ENCODE measurements at regions not wholly inside any gene's neighbourhood (a gene's known extent, or its start where the extent isn't known, plus 50 kb on each side); places are given as distances from the start of the nearest gene placed in this dataset.
"Not testable (repeated sequence)": the region's sequence is repeated elsewhere in the genome, so short reads cannot be mapped to it uniquely, and the experiment has no call there.

- DNase-seq = no peak
These were observed 344.9 kb downstream of the PTPRU start for GRCh38 chr1:29581256-29581655.

DNA sequence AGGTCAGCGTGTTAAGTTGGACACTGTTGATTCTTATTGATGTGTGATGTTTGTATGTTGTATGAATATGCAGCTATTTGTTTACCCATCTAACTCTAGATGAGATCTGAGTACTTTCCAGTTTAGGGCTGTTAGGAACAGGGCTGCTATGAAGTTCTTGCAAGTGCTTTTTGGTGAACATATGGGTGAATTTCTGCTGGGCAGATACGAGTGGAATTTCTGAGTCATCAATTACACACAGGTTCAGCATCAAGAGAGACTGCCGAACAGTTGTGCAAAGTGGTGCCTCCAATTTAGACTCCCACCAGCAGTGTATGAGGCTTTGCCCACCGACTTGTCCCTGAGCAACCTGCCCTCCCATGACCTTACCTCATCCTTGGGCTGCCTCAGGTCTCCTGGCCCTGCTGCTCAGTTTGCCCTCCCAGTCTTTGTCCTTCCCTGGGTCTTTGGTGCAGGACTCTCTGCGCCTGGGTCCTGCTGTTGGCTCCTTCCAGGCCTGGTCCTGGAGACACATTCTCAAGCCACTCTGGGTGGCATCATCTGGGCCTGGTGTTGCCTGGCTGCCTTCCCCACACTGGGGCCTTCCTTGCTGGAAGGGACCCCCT lies 343.6 kb downstream of the PTPRU start:
- DNase-seq = no peak

DNA sequence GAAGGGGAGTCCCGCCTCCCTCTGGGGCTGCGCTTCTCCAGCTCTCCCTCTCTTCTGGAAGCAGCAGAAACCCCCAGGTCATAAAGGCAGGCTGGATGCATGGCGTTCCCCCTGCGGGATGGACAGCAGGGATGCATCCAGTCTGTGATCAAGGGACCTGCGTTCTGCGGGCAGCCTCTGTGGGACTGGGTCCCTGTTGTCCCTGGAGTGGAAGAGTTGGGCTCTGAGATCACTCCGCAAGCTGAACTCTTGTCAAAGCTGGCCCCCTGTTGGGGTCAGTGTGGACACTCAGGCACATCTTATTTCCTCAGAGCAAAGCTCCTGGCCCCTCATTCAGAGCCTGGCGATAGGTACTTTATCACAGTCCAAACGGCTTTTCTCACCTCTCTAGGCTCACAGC lies 341.2 kb downstream of the PTPRU start:
- no peak for DNase-seq

DNA sequence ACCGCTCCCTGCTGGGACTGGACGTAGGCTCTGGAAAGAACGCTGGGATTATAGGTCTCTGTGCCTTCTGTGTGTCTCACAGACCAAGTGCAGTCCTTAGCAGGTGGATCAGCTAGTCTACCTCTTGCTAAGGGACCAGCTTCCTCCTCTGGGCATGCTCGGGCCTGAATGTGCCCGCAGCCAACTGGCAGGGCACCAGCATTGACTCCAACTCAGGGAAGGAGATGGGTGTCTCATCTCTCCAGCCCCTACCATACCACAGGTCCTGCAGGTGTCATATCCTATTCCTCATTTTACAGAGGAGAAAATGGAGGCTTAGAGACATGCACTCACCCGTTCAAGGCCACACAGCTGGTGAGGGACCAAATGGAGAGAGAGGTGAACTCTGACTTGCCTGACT lies 340.2 kb downstream of the PTPRU start:
- DNase-seq = no peak

DNA sequence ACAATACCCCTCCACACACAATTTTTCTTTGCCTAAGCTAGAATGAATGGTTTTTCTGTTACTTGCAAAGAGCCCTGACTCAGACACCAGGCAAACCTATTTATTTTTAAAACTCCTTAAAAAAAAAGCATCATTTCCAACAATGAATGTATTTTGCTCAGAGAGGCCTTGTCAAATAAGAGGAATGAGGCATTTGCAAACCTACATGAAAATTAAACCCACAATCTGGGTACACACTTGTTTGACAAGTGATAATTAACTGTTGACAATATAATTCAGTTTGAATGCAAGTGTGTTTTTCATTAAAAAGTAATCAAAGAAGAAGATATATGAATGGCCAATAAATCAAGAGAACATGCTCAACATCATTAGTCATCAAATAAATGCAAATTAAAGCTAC lies 339.5 kb downstream of the PTPRU start:
- DNase-seq = no peak

DNA sequence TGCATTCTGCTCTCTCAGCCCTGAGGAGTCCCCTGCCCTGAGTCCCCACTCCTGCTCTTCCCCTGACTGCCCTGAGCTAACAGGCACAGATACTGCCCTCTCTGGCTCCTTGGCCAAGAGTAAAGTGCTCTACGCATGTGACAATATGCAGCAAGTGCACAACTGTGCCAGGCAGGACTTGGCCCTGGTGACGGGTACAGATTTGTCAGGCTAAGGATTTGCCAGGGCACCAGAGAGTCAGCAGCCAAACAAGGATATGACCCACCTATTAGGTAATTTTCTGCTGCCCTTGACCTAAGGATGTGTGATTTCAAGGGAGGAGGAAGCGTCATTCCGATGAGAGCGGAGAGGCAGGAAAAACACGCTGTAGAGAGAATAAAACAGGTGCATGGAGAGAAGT lies 339.0 kb downstream of the PTPRU start:
- no peak for DNase-seq

DNA sequence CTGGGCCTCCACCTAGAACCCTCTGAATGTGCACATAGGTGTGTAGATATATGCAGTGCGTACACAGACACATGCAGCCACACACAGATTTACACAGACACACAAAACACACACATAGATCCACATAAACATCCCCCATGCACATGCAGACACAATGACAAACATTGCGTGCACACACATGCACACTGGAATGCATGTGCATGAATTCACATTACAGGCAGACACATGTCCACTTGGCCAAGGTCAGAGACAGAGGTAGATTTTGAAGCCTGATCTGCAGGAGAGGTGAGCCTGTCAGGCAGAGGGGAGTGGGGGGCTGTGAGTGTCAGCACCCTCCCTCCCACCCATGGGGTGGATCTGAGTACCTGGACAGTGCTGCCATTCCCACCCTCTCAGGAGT lies 338.5 kb downstream of the PTPRU start:
- DNase-seq = no peak

DNA sequence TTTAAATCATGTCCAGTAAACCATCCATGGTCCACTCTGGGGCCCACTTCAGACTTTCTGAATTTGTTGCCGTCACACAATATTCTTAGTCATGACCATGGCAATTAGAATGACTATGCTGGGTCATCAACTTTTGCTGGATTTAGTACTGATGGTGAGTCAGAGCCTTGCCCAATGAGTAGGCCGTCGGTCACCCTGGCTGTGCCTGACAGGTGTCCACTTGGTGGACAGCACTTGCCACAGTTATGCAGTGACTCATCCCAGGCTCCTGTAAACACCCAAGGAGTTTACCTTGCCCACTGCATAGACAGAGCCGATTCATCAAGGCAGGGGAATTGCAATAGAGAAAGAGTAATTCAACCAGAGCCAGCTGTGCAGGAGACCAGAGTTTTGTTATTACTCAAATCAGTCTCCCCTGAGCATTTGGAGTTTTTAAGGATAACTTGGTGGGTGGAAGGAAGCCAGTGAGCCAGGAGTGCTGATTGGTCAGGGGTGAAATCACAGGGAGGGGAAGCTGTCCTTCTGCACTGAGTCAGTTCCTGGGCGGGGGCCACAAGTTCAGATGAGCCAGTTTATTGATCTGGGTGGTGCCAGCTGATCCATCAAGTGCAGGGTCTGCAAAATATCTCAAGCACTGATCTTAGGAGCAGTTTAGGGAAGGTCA lies 333.8 kb downstream of the PTPRU start:
- DNase-seq = no peak

DNA sequence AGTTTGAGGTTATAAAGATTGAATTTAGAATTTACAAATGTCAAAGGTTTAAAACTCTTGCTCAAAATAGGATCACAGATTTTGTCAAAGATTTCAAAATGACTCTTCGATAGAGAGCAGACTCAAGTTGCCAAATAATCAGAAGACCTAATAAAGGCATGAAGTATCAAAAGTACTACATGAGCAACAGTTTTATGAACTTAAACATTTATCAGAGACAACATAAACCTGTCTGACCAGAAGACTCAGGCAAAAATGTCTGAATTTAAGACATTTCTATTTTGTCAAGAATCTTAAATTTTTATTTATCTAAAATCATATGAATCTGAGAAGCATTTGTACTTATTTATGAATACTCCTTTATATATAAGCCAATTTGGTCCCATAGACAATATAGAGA lies 330.9 kb downstream of the PTPRU start:
- DNase-seq = no peak

- DNase-seq = no peak
These were observed 329.2 kb downstream of the PTPRU start for GRCh38 chr1:29565490-29565889.

DNA sequence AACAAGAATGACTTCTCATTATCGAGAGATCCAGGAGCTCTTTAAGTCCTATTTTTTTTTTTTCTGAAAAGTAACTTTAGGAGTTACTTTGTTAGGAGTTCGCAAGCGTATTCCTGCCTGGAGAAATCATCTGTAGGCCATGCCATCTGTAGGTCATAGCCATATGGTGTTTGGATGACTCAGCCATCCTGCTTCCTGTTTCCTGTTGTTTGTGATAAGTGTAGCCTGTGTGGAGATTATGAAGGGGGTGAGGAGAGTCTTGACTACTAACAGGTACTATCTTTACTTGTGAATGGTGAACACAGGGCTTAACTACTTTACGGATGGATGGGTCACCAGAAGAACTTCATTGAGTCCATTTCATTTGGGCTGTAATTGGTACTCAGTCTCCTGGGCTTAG lies 327.2 kb downstream of the PTPRU start:
- DNase-seq = no peak

DNA sequence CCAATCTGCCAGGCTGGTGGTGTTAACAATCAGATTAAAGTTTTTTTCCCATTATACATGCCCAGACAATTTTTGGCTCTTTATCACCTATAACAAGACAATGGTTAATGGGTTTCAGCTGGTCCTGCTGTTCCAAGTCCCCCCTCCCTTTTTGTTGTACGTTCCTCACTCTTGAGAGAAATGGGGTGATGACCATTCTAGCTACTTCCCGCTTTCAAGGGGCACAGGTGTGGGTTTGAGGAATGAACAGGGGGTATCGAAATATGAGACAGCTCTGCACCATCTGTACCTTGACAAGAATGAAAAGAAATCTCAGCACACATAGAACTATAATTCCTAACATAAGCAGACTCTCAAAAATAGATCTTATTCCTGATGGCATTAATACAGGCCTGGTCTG lies 326.8 kb downstream of the PTPRU start:
- no peak for DNase-seq

DNA sequence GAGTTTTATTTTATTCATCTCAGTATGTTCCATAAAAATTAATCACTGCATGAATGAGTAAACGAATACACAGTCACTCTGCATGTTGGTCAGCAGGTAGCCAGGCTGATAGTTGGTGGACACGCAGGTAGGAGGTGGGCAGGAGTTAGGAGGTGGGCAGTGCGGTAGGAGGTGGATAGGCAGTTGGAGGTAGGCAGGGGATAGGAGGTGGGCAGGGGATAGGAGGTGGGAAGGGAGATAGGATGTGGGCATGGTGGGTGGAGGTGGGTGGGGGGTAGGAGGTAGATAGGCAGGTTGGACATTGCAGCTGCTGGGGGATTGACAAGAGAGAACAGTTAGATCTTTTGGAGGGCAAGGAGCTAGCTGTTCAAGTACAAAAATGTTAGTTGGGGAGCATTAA lies 322.7 kb downstream of the PTPRU start:
- no peak for DNase-seq

DNA sequence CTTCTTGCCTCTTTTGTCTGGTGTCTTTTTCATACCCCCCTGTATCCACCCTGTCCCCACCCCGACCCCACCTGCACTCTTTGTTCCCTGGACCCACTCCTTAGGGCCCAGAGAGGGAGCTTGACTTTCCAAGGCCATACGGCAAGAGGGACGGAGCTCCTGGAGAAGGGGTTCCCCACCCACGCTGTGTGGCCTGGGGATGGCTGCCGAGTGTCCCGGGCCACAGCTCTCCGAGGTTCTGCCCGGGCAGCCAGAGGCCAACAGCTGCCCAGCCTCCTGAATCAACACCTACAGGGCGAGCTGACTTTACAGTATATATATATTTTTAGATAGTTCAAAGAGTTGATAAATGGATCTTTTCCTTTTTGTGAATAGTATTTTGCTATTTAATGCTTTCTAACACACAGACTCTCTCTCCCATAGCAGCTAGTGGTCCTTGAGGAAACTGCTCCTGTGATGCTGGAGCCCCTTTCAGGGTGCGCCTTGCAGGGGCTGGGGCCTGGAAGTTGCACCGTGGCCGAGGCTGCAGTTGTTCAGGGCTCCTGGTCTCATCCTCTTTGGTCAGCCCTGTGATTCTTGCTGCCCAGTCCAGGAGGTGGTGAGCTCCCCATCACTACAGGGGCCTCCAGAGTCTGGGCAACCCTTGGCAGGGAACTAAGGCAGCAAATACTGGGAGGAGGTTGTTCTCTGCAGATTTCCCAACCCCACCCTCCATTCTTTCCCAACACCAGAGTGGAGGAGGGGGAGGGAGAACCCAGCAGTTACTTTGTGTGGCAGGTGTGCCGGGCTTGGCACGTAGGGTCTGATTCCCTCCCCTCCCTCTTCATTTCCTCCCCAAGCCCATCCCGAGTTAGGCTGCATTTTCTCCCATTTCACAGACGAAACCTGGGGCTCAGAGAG lies 321.6 kb downstream of the PTPRU start:
- DNase-seq = no peak

GRCh38 chr1:29557066-29557465 lies 320.7 kb downstream of the PTPRU start:
- DNase-seq = no peak

- DNase-seq = no peak
These were observed 320.3 kb downstream of the PTPRU start for GRCh38 chr1:29556657-29557056.

- no peak for DNase-seq
These were observed 318.8 kb downstream of the PTPRU start for GRCh38 chr1:29555043-29555620.

DNA sequence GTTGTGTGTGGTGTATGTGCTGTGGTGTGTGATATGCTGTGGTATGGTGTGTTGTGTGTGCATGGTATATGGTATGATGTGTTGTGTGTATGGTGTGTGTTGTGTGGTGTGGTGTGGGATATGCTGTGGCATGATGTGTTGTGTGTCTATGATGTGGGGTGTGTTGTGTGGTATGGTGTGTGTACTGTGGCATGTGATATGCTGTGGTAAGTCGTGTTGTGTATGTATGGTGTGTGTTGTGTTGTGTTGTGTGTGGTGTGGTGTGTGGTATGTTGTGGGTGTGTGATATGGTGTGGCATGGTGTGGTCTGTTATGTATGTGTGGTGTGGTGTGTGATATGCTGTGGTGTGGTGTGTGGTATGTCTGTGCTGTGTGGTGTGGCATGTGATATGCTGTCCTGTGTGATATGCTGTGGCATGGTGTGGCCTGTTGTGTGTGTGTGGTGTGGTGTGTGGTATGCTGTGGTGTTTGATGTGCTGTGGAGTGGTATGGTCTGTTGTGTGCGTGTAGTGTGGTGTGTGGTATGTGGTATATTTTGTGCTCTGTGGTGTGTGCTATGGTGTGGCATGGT lies 318.0 kb downstream of the PTPRU start:
- no peak for DNase-seq

DNA sequence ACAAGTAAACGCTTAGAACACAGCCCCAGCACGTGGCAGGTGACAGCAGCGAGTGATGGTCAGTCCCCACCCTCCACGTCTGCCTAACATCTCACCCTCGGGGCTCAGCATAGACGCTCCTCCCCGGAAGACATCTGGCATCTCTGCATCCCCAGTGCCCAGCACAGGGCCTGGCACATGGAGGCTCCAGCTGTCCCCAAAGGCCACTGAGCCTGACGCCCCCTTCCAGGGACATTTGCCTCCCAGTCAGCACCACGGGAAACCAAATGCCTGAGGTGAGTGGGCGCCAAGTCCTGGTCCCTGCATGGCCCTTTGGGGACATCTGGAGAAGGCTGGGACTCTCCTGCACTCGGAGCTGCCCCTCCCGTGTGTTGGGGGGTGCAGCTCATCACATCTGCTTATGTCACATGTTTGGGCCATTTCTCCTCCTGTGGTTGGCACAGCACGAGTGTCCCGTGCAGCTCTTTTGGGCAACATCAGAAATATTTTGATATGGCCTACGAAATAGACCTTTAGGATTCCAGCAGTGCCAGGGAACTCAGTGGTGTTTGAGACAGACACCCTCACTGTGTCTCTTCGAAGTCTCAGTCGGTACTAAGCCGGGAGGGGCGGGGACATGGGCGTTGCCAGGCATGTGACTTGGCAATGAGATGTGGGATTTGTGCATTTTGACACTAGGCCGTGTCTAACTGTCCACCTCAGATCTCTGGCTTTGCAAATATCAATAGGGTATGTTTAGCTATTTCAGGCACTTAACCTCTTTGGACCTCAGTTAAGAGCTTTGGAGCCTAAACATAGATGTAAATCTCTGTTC lies 315.0 kb downstream of the PTPRU start:
- DNase-seq = no peak

GRCh38 chr1:29550119-29550841 lies 314.0 kb downstream of the PTPRU start:
- DNase-seq = no peak

- not testable (repeated sequence) for DNase-seq
These were observed 313.4 kb downstream of the PTPRU start for GRCh38 chr1:29549728-29550118.

DNA sequence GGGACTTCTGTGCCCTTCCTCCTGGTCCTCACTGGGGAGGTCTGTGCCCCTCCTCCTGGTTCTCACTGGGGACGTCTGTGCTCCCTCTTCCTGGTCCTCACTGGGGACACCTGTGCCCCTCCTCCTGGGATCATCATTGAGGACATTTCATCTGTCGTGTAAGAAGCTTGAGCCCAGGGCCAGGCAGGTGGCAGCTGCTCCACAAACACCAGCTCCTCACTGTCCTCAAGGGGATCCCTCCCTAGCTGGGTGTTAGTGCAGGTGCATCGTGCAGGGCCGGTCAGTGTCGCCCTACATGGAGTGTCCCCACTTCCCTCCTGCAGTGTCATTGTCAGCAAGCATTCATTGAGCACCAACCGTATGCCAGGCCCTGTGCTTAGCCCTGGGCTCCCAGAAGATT lies 312.7 kb downstream of the PTPRU start:
- DNase-seq = no peak
